ENCODE measurements at regions not wholly inside any gene's neighbourhood (a gene's known extent, or its start where the extent isn't known, plus 50 kb on each side); places are given as distances from the start of the nearest gene placed in this dataset.

DNA sequence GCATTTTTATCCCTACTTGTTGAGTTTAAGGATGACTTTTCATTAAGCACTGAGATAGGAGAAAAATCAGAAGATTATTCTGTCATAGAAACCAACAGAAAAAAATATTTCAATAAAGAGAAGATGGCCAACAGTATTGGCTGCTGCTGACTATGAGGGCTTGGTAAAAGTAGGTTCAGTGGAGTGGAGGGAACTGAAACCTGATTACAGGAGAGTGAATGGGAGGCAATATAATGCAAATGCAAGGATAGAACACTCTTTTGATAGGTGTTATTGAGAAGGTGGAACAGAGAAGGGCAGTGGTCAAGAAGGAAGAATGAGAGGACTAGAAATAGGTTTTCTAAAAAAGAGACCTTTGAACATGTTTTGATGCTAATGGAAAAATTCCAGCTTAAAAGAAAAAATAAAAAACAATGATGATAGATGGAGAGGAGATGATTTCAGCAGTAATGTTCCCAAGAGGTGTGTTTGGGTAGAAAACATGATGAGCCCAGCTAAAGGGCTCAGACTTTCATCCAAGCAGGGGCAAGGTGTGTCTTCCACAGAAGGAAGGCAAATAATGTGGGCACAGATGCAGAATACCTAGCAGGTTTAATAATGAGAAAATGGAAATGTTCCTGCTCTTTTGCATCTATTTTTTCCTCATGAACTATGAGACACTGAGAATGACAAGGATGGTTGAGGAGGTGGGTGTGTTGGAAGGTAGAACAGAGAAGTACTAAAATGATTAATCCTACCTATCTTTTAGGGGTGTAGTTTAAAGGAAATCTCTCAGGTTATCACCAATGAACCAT, 397.9 kb upstream of the GOLIM4 start:
- no peak for TF ChIP-seq CTCF (IDR thresholded peaks at IDR 0.05; ENCODE audit: borderline replicate concordance, extremely low read depth, low read length, poor library complexity, severe bottlenecking)
- no peak for TF ChIP-seq EZH2 (IDR thresholded peaks at IDR 0.05; ENCODE audit: borderline replicate concordance, low read depth, low read length, severe bottlenecking)
